Stimulated activated CD8-positive, alpha-beta memory T cell treated with anti-CD3 and anti-CD28 coated beads, Interleukin-4, amount 100 ng/mL, for 1 hour (primary cell): ENCODE measurements at regions not wholly inside any gene's neighbourhood (a gene's known extent, or its start where the extent isn't known, plus 50 kb on each side); places are given as distances from the start of the nearest gene placed in this dataset.

Experiments
- DNase-seq, 2 donors: peaks; one replicate each; pipeline ENCODE4 v3.0.0-alpha.2; 2020; ENCODE audit warnings: low read depth in 2 of 2, low spot score in 1 of 2

GRCh38 chr18:72368308-72368707 is 175.8 kb downstream of the CBLN2 start:
- DNase-seq, result no peak

GRCh38 chr18:72360634-72361033 is 183.5 kb downstream of the CBLN2 start:
- DNase-seq, result no peak

GRCh38 chr18:72342933-72343332 is 201.2 kb downstream of the CBLN2 start:
- no peak for DNase-seq

- DNase-seq, result no peak
These were observed 204.2 kb downstream of the CBLN2 start for GRCh38 chr18:72339976-72340375.

GRCh38 chr18:72336786-72337185 is 207.4 kb downstream of the CBLN2 start:
- DNase-seq, result no peak

GRCh38 chr18:72329533-72329932 is 214.6 kb downstream of the CBLN2 start:
- no peak for DNase-seq

- DNase-seq, result no peak
These were observed 218.8 kb downstream of the CBLN2 start for GRCh38 chr18:72325307-72325706.

- no peak for DNase-seq
These were observed 219.5 kb downstream of the CBLN2 start for GRCh38 chr18:72324677-72325076.

- DNase-seq, result no peak
These were observed 227.6 kb downstream of the CBLN2 start for GRCh38 chr18:72316497-72316896.

GRCh38 chr18:72283148-72283925 is 260.8 kb downstream of the CBLN2 start:
- no peak for DNase-seq

- DNase-seq, result no peak
These were observed 271.1 kb downstream of the CBLN2 start for GRCh38 chr18:72273025-72273424.

GRCh38 chr18:72261590-72261989 is 282.6 kb downstream of the CBLN2 start:
- DNase-seq, result no peak

- DNase-seq, result no peak
These were observed 298.1 kb downstream of the CBLN2 start for GRCh38 chr18:72246076-72246475.

GRCh38 chr18:72235422-72235821 is 308.7 kb downstream of the CBLN2 start:
- no peak for DNase-seq

GRCh38 chr18:72233106-72233505 is 311.0 kb downstream of the CBLN2 start:
- DNase-seq, result no peak

- DNase-seq, result no peak
These were observed 311.5 kb downstream of the CBLN2 start for GRCh38 chr18:72232644-72233043.

GRCh38 chr18:72225958-72226357 is 318.2 kb downstream of the CBLN2 start:
- DNase-seq, result no peak

- DNase-seq, result no peak
These were observed 320.4 kb downstream of the CBLN2 start for GRCh38 chr18:72223733-72224132.

- DNase-seq, result no peak
These were observed 335.0 kb downstream of the CBLN2 start for GRCh38 chr18:72208920-72209676.

GRCh38 chr18:72207280-72207679 is 336.9 kb downstream of the CBLN2 start:
- no peak for DNase-seq

GRCh38 chr18:72206814-72207213 is 337.3 kb downstream of the CBLN2 start:
- no peak for DNase-seq

- no peak for DNase-seq
These were observed 343.1 kb downstream of the CBLN2 start for GRCh38 chr18:72201032-72201431.

- DNase-seq, result no peak
These were observed 346.6 kb downstream of the CBLN2 start for GRCh38 chr18:72197591-72197990.
